Sigmoid colon (tissue), 6 donors: ENCODE measurements at regions not wholly inside any gene's neighbourhood (a gene's known extent, or its start where the extent isn't known, plus 50 kb on each side); places are given as distances from the start of the nearest gene placed in this dataset.

Experiments used
- DNase-seq: peaks from one replicate; pipeline ENCODE4 v3.0.0-alpha.2; 2019
- H3K27ac ChIP-seq, 4 donors: fragments of 200-600 bp; sonication (generic); one replicate each; pipeline ENCODE4 v1.5.1; 2016 to 2019; ENCODE audit warnings: mild to moderate bottlenecking in 1 of 4
- H3K27me3 ChIP-seq, 3 donors: fragments of 200-600 bp; sonication (generic); one replicate each; pipeline ENCODE4 v1.5.1; 2019; ENCODE audit warnings: mild to moderate bottlenecking in 1 of 3
- H3K36me3 ChIP-seq, 4 donors: fragments of 200-600 bp; sonication (generic); one replicate each; pipeline ENCODE4 v1.5.1; 2016 to 2019
- H3K4me1 ChIP-seq, 4 donors: fragments of 200-600 bp; sonication (generic); one replicate each; pipeline ENCODE4 v1.5.1; 2017 to 2019
- H3K4me3 ChIP-seq, 4 donors: fragments of 200-600 bp; sonication (generic); one replicate each; pipeline ENCODE4 v1.5.1; 2017 to 2019; ENCODE audit warnings: mild to moderate bottlenecking in 2 of 4, moderate library complexity in 1 of 4
- H3K9me3 ChIP-seq, 4 donors: fragments of 200-600 bp in 3 of 4; sonication (generic) in 3 of 4; one replicate each; pipeline versions ENCODE4 v1.5.1 to v1.6.1; 2013 to 2019
- EP300 ChIP-seq, 4 donors: sonication (generic); formaldehyde crosslinking; IDR thresholded peaks; one replicate each; pipeline ENCODE4 v1.6.1; 2017; ENCODE audit warnings: antibody characterized with exemption in 4 of 4
- POLR2A ChIP-seq, 2 donors: fragments of 450-650 bp; IDR thresholded peaks; one replicate each; pipeline ENCODE4 v1.6.1; 2016; ENCODE audit warnings: antibody characterized with exemption in 2 of 2, mild to moderate bottlenecking in 2 of 2, moderate library complexity in 2 of 2
- POLR2AphosphoS5 ChIP-seq, 4 donors: sonication (generic); formaldehyde crosslinking; IDR thresholded peaks; one replicate each; pipeline ENCODE4 v1.6.1; 2017; ENCODE audit warnings: antibody characterized with exemption in 4 of 4
- WGBS, 2 donors: extraction: QIAGEN DNeasy Blood & Tissue Kit; methylation state at CpG; one replicate each; pipeline ENCODE4 v1.1.7; 2013; 5-methylcytosine and 5-hydroxymethylcytosine counted together
- intact Hi-C: fragments of 100-400 bp; cut with DNase I; formaldehyde crosslinking; loops from one replicate; pipeline ENCODE4 v1.15.1; 2023
- TF ChIP-seq, protein P1 (sequence below), 4 experiments: fragments of 450-650 bp in 3 of 4; fragments of 200-600 bp in 1 of 4; IDR thresholded peaks; one replicate each; pipeline ENCODE4 v1.5.1; 2016 to 2019; ENCODE audit warnings: antibody characterized with exemption in 4 of 4, mild to moderate bottlenecking in 3 of 4, moderate library complexity in 2 of 4
- donor health status: healthy with polysubstance abuse.
- donor health status: healthy.

DNA sequence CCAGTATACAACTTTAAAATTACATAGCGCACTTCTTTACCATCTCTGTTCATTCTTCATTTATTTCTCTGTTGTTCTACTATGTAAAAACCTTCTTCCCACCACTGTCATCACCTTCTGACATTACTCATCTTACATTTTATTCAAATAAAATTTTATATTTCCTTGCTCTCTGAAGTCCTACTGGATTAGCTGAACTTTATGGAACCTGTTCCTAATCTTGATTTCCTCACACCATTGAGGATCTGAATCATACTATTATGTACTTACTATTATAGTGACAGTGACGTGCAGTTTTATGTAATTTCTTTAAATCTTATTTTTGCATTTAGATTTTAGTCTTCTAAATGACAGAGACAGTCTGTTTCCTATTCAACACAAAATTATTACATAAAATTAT is 98.3 kb downstream of the DYNAP start:
- intact Hi-C loops = no loop called here
- Histone ChIP-seq H3K4me3 (no peak overlapping the region), H3K27me3 (no peaks in the 10 kb centered on the region), H3K36me3 (no peaks in the 10 kb centered on the region), H3K9me3 (no peaks in the 10 kb centered on the region), H3K4me1 (no peaks in the 10 kb centered on the region), H3K27ac (no peak overlapping the region)
- DNase-seq = no peak
- 87 to 89% methylated on average over 2 of the region's 2 CpGs for WGBS, 2 donors
- TF ChIP-seq EP300 (IDR thresholded peaks at IDR 0.05) = no peak
- TF ChIP-seq POLR2AphosphoS5 (IDR thresholded peaks at IDR 0.05) = no peak
- TF ChIP-seq POLR2A (IDR thresholded peaks at IDR 0.05) = no peak
- TF ChIP-seq, protein P1, sequence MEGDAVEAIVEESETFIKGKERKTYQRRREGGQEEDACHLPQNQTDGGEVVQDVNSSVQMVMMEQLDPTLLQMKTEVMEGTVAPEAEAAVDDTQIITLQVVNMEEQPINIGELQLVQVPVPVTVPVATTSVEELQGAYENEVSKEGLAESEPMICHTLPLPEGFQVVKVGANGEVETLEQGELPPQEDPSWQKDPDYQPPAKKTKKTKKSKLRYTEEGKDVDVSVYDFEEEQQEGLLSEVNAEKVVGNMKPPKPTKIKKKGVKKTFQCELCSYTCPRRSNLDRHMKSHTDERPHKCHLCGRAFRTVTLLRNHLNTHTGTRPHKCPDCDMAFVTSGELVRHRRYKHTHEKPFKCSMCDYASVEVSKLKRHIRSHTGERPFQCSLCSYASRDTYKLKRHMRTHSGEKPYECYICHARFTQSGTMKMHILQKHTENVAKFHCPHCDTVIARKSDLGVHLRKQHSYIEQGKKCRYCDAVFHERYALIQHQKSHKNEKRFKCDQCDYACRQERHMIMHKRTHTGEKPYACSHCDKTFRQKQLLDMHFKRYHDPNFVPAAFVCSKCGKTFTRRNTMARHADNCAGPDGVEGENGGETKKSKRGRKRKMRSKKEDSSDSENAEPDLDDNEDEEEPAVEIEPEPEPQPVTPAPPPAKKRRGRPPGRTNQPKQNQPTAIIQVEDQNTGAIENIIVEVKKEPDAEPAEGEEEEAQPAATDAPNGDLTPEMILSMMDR (IDR thresholded peaks at IDR 0.05) = no peak

DNA sequence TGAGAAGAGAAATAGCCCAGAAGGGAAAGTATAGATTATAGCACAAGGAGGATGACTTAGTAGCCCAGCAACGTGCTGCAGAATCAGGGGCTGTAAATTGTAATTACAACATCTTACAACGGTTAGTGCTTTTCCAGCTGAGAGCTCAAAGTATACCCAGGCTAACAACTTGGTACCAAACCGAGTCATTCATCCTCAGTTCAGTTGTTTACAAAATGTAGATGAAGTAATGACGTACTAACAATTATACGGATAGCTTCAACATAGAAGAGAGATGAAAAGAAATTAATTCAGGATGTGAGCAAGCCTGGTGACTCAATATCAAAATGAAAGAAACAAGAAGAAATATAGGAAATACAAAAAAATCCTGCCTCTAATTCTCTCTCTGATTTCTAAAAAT is 99.2 kb downstream of the DYNAP start:
- Histone ChIP-seq H3K4me3 (no peak overlapping the region), H3K36me3 (no peaks in the 10 kb centered on the region), H3K9me3 (no peaks in the 10 kb centered on the region), H3K27me3 (no peaks in the 10 kb centered on the region), H3K4me1 (no peaks in the 10 kb centered on the region), H3K27ac (no peak overlapping the region)
- intact Hi-C loops = no loop called here
- no peak for DNase-seq
- 41 to 64% methylated on average over 5 of the region's 5 CpGs for WGBS, 2 donors
- TF ChIP-seq POLR2A (IDR thresholded peaks at IDR 0.05) = no peak
- TF ChIP-seq, protein P1 (IDR thresholded peaks at IDR 0.05) = no peak
- no peak for TF ChIP-seq EP300 (IDR thresholded peaks at IDR 0.05)
- no peak for TF ChIP-seq POLR2AphosphoS5 (IDR thresholded peaks at IDR 0.05)

DNA sequence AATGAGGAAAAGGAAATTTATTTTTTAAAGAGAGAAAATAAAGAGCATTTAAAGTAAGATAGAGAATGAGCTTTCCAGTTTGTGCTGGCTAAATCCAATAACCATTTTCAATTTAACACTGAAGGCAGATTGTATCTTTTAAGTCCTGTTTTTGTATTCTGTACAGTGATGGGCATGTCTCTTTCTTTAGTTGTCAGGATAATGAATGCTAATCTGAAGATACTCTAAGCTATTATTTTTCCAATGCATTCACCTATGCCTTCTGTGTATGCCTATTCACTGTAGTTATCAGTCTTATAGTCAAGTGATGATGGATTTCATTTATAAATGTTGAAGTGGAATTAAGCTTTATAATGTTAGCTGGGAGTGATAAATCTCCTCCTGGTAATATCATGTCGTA is 101.4 kb downstream of the DYNAP start:
- intact Hi-C loops = no loop called here
- H3K27ac ChIP-seq = no peak overlapping the region
- H3K4me1 ChIP-seq = no peaks in the 10 kb centered on the region
- DNase-seq = no peak
- TF ChIP-seq EP300 (IDR thresholded peaks at IDR 0.05) = no peak
- no peak for TF ChIP-seq POLR2AphosphoS5 (IDR thresholded peaks at IDR 0.05)
- TF ChIP-seq, protein P1 (IDR thresholded peaks at IDR 0.05) = no peak
- no peak for TF ChIP-seq POLR2A (IDR thresholded peaks at IDR 0.05)
- H3K4me3 ChIP-seq = no peak overlapping the region
- no peaks in the 10 kb centered on the region for H3K36me3 ChIP-seq
- no peaks in the 10 kb centered on the region for H3K9me3 ChIP-seq
- 61 to 88% methylated on average over 1 of the region's 1 CpG for WGBS, 2 donors
- no peaks in the 10 kb centered on the region for H3K27me3 ChIP-seq

DNA sequence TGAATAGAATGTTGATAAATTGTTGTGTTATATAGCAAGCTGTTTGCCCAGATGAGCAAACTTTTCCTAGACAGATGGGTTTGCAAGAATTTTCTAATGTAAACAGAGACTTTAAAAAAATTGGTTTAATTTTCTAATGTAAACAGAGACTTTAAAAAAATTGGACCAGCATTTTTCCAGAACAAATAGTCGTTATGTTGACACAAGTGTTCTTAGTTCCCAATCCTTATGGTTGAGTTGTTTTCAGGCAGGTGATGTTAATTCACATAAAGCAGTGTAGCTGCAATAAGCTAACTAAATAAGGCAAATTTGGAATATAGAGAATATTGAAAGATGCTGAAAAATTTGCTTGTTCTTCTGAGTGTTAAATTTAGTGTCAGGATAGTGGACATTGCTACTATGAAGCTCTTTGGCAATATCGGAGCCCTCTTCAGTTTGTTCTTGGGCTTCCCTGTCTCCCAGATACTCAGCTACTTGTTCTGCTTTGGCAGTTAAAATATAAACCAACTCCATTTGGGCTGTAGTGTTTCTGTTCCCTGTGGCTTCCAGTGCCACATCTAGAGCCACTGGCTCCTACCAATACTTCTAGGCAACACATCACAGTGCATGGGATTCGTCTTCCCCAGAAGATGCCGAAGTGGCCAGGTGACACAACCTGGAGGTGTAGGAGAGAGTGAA is 105.7 kb downstream of the DYNAP start:
- no peaks in the 10 kb centered on the region for H3K36me3 ChIP-seq
- WGBS, 2 donors = 69 to 71% methylated on average over 4 of the region's 4 CpGs
- DNase-seq = no peak
- TF ChIP-seq POLR2AphosphoS5 (IDR thresholded peaks at IDR 0.05) (no peak), POLR2A (IDR thresholded peaks at IDR 0.05) (no peak), EP300 (IDR thresholded peaks at IDR 0.05) (no peak)
- TF ChIP-seq, protein P1 (IDR thresholded peaks at IDR 0.05) = no peak
- H3K4me1 ChIP-seq = no peaks in the 10 kb centered on the region
- H3K27me3 ChIP-seq = no peaks in the 10 kb centered on the region
- H3K27ac ChIP-seq = no peak overlapping the region
- intact Hi-C loops = no loop called here
- no peaks in the 10 kb centered on the region for H3K9me3 ChIP-seq
- H3K4me3 ChIP-seq = no peak overlapping the region

DNA sequence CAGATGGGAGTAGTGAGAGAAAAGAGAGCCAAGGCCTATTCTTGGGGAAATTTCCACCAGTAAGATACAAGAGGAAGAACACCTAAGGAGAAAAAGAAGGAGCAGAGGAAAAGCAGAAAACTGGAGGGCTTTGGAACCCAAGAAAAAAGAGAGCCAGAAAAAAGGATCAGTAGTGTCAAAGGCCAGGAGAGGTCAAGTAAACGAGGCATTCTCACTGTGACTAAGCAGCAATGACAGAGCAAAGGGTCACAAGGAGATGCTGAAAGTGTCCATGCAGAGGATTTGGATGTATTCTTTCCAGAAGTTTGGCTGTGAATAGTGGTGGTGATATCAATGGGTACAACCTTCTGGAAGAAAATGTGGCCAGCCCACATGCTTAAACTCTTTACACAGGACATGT is 109.5 kb downstream of the DYNAP start:
- TF ChIP-seq POLR2AphosphoS5 (IDR thresholded peaks at IDR 0.05) = no peak
- TF ChIP-seq, protein P1 (IDR thresholded peaks at IDR 0.05) = no peak
- TF ChIP-seq EP300 (IDR thresholded peaks at IDR 0.05) = no peak
- no peak for TF ChIP-seq POLR2A (IDR thresholded peaks at IDR 0.05)
- H3K27ac ChIP-seq = no peak overlapping the region
- no peaks in the 10 kb centered on the region for H3K4me1 ChIP-seq
- H3K4me3 ChIP-seq = no peak overlapping the region
- no peaks in the 10 kb centered on the region for H3K9me3 ChIP-seq
- no peak for DNase-seq
- H3K27me3 ChIP-seq = no peaks in the 10 kb centered on the region
- intact Hi-C loops = no loop called here
- no peaks in the 10 kb centered on the region for H3K36me3 ChIP-seq
- WGBS, 2 donors = 68 to 69% methylated on average over 1 of the region's 1 CpG
